ENCODE measurements at regions not wholly inside any gene's neighbourhood (a gene's known extent, or its start where the extent isn't known, plus 50 kb on each side); places are given as distances from the start of the nearest gene placed in this dataset.

DNA sequence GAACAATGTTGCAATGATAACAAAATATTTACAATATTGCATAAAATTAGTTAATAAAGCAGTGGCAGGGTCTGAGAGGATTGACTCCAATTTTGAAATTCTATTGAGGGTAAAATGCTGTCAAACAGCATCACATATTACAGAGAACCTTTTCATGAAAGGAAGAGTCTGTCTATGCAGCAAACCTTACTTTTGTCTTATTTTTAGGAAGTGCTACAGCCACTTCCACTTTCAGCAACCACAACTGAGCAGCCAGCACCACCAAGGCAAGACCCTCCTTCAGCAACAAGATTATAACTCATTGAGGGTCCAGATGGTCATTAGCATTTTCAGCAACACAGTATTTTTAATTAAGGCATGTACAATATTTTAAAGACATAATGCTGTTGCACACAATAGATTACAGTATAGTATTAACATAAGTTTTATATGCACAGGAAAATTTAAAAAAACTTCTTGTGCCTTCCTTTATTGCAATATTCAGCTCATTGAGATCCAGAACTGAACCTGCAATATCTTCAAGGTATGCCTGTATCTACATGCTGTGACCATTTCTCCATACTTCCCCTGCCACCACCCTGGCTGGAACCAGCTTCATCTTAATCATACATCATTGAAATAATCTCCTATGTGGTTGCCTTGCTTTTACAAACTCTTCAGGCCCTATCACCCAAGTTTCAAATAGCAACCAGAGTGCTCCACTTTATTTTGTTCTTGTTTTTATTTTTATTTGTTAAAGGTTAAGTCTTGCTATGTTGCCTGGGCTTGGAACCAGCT lies 711.2 kb downstream of the KCNA4 start:
- no peaks in the 10 kb centered on the region for H3K4me1 Mint-ChIP-seq (ENCODE audit: low read depth)
- TF ChIP-seq, protein P1, sequence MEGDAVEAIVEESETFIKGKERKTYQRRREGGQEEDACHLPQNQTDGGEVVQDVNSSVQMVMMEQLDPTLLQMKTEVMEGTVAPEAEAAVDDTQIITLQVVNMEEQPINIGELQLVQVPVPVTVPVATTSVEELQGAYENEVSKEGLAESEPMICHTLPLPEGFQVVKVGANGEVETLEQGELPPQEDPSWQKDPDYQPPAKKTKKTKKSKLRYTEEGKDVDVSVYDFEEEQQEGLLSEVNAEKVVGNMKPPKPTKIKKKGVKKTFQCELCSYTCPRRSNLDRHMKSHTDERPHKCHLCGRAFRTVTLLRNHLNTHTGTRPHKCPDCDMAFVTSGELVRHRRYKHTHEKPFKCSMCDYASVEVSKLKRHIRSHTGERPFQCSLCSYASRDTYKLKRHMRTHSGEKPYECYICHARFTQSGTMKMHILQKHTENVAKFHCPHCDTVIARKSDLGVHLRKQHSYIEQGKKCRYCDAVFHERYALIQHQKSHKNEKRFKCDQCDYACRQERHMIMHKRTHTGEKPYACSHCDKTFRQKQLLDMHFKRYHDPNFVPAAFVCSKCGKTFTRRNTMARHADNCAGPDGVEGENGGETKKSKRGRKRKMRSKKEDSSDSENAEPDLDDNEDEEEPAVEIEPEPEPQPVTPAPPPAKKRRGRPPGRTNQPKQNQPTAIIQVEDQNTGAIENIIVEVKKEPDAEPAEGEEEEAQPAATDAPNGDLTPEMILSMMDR (IDR thresholded peaks at IDR 0.05), result no peak

DNA sequence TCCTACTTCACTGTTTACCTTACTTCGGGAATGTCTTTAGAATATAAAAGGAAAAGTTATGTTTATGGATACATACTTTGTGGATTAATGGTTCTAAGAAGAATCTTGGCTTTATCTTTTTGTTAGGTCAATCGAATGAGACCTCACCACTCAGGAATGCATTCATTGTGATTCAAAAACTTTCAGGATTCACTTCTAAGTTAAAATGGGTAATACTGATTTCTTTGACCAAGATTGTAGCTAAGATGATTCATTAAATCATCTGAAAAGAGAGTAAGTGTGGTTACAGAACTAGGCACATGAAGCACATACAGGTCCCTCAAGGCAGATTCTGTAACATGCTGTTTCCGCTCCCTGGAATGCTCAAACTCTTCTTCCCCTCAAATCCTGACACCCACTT lies 716.4 kb downstream of the KCNA4 start:
- Mint-ChIP-seq H3K27ac (no peak overlapping the region), H3K36me3 (ENCODE audit: low read depth) (no peaks in the 10 kb centered on the region), H3K9me3 (peaks cover 9% of the 10 kb centered on the region), H3K4me3 (no peak overlapping the region), H3K27me3 (no peaks in the 10 kb centered on the region), H3K4me1 (ENCODE audit: low read depth) (no peaks in the 10 kb centered on the region)
- ATAC-seq, result no peak
- intact Hi-C loops (cut with micrococcal nuclease), result no loop called here
- TF ChIP-seq, protein P1 (IDR thresholded peaks at IDR 0.05), result no peak
- CTCF ChIA-PET, result no interaction called here
- POLR2A ChIA-PET, result no interaction called here
- no peak for DNase-seq

More for the DNA sequence above, 711.2 kb downstream of the KCNA4 start:
- POLR2A ChIA-PET, result no interaction called here
- Mint-ChIP-seq H3K27ac (no peak overlapping the region), H3K27me3 (no peaks in the 10 kb centered on the region), H3K4me3 (no peak overlapping the region), H3K36me3 (ENCODE audit: low read depth) (no peaks in the 10 kb centered on the region), H3K9me3 (peaks cover 12% of the 10 kb centered on the region)
- ATAC-seq (no peak), DNase-seq (no peak)
- intact Hi-C loops (cut with micrococcal nuclease), result no loop called here
- CTCF ChIA-PET, result no interaction called here

DNA sequence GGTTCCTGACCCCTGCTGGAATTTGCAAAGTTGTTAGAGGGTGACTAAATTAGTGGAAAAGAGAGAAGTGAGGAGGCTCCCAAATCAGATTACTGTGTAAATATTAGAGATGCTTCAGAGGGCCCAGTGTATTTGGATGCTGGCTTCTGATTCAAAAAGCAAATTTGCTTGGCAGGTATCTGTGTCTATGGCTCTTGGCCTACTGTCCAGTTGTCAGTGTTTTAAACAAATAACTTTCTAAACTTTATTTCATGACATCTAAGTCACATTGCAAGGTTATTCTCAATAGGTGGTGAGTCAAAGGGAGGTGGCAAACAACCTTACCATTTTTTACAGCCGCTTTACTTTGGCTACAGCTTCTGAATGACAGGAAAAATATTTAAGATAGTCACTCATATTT lies 720.1 kb downstream of the KCNA4 start:
- ChIA-PET POLR2A (no interaction called here), CTCF (no interaction called here)
- TF ChIP-seq, protein P1 (IDR thresholded peaks at IDR 0.05), result no peak
- Mint-ChIP-seq H3K4me1 (ENCODE audit: low read depth) (no peaks in the 10 kb centered on the region), H3K27me3 (no peaks in the 10 kb centered on the region), H3K9me3 (peaks cover 2% of the 10 kb centered on the region), H3K27ac (no peak overlapping the region), H3K36me3 (ENCODE audit: low read depth) (no peaks in the 10 kb centered on the region), H3K4me3 (no peak overlapping the region)
- intact Hi-C loops (cut with micrococcal nuclease), result no loop called here
- ATAC-seq (no peak), DNase-seq (no peak)

DNA sequence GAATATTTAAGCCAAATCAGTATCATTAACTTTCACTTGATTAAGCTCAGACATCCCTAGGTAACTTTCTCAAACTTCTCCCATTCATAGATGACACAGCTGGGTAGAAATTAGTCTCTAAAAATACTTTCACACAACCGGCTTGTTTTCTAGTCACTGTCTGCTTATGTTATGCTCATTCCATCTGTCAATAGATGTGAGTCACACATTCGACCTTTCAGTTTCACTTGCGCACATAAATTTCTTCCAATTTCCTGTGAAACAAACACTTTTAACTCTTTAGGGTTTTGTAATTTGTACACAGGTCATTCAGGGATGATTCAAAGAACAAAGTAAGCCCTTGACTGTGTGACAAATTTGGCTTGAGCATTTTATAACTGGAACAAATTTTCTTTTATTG lies 723.0 kb downstream of the KCNA4 start:
- ChIA-PET POLR2A (no interaction called here), CTCF (interaction anchor here (0.8 kb wide), 1 partner anchor 17 kb away, joined by 3 read pairs; no protein-coding TSS in a partner anchor)
- Mint-ChIP-seq H3K9me3 (peaks cover 2% of the 10 kb centered on the region), H3K4me1 (ENCODE audit: low read depth) (no peaks in the 10 kb centered on the region), H3K36me3 (ENCODE audit: low read depth) (no peaks in the 10 kb centered on the region), H3K4me3 (no peak overlapping the region), H3K27me3 (no peaks in the 10 kb centered on the region), H3K27ac (no peak overlapping the region)
- no peak for DNase-seq
- intact Hi-C loops (cut with micrococcal nuclease), result no loop called here
- TF ChIP-seq, protein P1 (IDR thresholded peaks at IDR 0.05), result no peak
- no peak for ATAC-seq

DNA sequence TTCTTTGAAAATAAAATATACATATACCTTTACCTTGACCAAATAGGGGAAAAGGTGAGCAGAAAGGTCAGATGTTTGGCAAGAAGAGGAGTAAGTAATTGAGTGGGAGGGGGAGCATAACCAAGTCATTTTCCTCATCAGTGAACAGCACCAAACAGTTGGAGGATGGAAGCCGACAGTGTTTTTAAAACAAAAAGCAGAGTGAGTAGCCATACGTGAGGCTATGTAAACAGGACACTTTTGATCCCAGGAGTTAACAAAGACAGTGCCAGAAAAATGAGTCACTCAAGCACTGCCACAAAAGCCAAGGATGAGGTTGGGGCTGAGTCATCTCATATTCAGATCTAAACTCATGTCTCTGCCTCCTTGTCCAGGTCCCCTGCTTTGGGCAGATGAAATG lies 734.7 kb downstream of the KCNA4 start:
- DNase-seq (no peak), ATAC-seq (no peak)
- intact Hi-C loops (cut with micrococcal nuclease), result no loop called here
- TF ChIP-seq, protein P1 (IDR thresholded peaks at IDR 0.05), result no peak
- Mint-ChIP-seq H3K9me3 (peaks cover 6% of the 10 kb centered on the region), H3K36me3 (ENCODE audit: low read depth) (no peaks in the 10 kb centered on the region), H3K27me3 (no peaks in the 10 kb centered on the region), H3K27ac (no peak overlapping the region), H3K4me3 (no peak overlapping the region), H3K4me1 (ENCODE audit: low read depth) (no peaks in the 10 kb centered on the region)
- CTCF ChIA-PET, result no interaction called here
- POLR2A ChIA-PET, result no interaction called here

Measured in activated CD8-positive, alpha-beta T cell treated with anti-CD3 and anti-CD28 coated beads for 36 hours (primary cell).